ENCODE measurements at regions not wholly inside any gene's neighbourhood (a gene's known extent, or its start where the extent isn't known, plus 50 kb on each side); places are given as distances from the start of the nearest gene placed in this dataset.

- TF ChIP-seq CTCF (IDR thresholded peaks at IDR 0.05; ENCODE audit: low read depth, low read length, missing control alignments), result no peak
- no peak for DNase-seq (ENCODE audit: low read depth)
- H3K4me3 ChIP-seq (ENCODE audit: low read depth, low read length), result no peak overlapping the region
- in situ Hi-C loops (cut with HindIII; ENCODE audit: low sequenced_read_pairs), result loop anchor here (5.0 kb wide), 1 partner anchor 47 kb away; no protein-coding TSS in a partner anchor
Measured at GRCh38 chr3:109644332-109644731, 307.0 kb upstream of the DPPA4 start.

GRCh38 chr3:109644746-109645145, 307.4 kb upstream of the DPPA4 start:
- in situ Hi-C loops (cut with HindIII; ENCODE audit: low sequenced_read_pairs), result loop anchor here (5.0 kb wide), 1 partner anchor 47 kb away; no protein-coding TSS in a partner anchor
- no peak for DNase-seq (ENCODE audit: low read depth)
- H3K4me3 ChIP-seq (ENCODE audit: low read depth, low read length), result no peak overlapping the region
- no peak for TF ChIP-seq CTCF (IDR thresholded peaks at IDR 0.05; ENCODE audit: low read depth, low read length, missing control alignments)

GRCh38 chr3:109648027-109648426, 310.7 kb upstream of the DPPA4 start:
- no peak overlapping the region for H3K4me3 ChIP-seq (ENCODE audit: low read depth, low read length)
- TF ChIP-seq CTCF (IDR thresholded peaks at IDR 0.05; ENCODE audit: low read depth, low read length, missing control alignments), result no peak
- no peak for DNase-seq (ENCODE audit: low read depth)
- in situ Hi-C loops (cut with HindIII; ENCODE audit: low sequenced_read_pairs), result no loop called here

- in situ Hi-C loops (cut with HindIII; ENCODE audit: low sequenced_read_pairs), result no loop called here
- no peak for DNase-seq (ENCODE audit: low read depth)
- TF ChIP-seq CTCF (IDR thresholded peaks at IDR 0.05; ENCODE audit: low read depth, low read length, missing control alignments), result no peak
- H3K4me3 ChIP-seq (ENCODE audit: low read depth, low read length), result no peak overlapping the region
Measured at GRCh38 chr3:109656225-109656624, 318.9 kb upstream of the DPPA4 start.

GRCh38 chr3:109678600-109678999, 341.3 kb upstream of the DPPA4 start:
- no peak overlapping the region for H3K4me3 ChIP-seq (ENCODE audit: low read depth, low read length)
- no peak for TF ChIP-seq CTCF (IDR thresholded peaks at IDR 0.05; ENCODE audit: low read depth, low read length, missing control alignments)
- in situ Hi-C loops (cut with HindIII; ENCODE audit: low sequenced_read_pairs), result no loop called here
- no peak for DNase-seq (ENCODE audit: low read depth)

GRCh38 chr3:109679664-109680063, 342.3 kb upstream of the DPPA4 start:
- DNase-seq (ENCODE audit: low read depth), result no peak
- in situ Hi-C loops (cut with HindIII; ENCODE audit: low sequenced_read_pairs), result no loop called here
- H3K4me3 ChIP-seq (ENCODE audit: low read depth, low read length), result no peak overlapping the region
- no peak for TF ChIP-seq CTCF (IDR thresholded peaks at IDR 0.05; ENCODE audit: low read depth, low read length, missing control alignments)

GRCh38 chr3:109683746-109684145, 346.4 kb upstream of the DPPA4 start:
- in situ Hi-C loops (cut with HindIII; ENCODE audit: low sequenced_read_pairs), result no loop called here
- no peak for TF ChIP-seq CTCF (IDR thresholded peaks at IDR 0.05; ENCODE audit: low read depth, low read length, missing control alignments)
- H3K4me3 ChIP-seq (ENCODE audit: low read depth, low read length), result no peak overlapping the region
- DNase-seq (ENCODE audit: low read depth), result no peak

All from astrocyte of the cerebellum (primary cell).